NCI-H69 (cell line): ENCODE measurements at regions not wholly inside any gene's neighbourhood (a gene's known extent, or its start where the extent isn't known, plus 50 kb on each side); places are given as distances from the start of the nearest gene placed in this dataset.

Experiments
- DNase-seq: peaks from one replicate; lab custom pipeline; 2025; lab: John Stamatoyannopoulos, UW

DNA sequence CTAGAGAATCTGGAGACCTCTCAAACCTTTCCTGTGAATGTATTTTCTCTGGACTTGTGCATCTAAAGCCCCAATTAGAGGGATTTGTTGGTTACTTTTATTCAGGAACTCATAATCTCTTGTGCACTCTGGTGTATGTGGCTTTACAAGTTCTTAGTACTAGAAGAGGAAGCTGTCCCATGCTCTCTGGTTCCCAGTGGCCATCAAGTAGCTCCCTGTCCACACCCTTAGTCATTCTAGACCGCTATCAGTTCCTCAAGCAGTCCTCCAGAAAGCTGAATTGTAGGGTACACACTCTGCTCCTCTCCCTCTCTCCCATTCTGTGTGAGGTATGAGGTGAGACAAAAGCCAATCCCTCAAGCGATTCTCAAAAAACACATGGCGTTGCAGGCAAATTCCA lies 470.3 kb downstream of the PTPRC start:
- no peak for DNase-seq

DNA sequence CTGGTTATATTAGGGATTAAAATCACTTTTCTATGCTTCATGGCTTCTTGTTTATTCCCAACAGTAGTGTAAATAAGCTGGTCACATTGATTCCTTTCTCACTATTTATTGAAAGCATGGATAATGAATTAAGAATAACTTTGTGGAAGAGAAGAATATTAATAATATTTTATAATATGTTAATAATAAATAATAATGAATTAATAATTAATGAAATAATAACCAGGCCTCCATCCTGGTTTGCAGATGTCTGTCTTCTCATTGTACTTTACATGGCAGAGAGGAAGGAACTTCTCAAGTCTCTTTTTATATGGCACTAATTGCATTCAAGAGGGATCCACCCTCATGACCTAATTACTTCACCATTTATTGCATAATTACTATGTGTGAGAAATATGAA lies 473.5 kb downstream of the PTPRC start:
- no peak for DNase-seq

DNA sequence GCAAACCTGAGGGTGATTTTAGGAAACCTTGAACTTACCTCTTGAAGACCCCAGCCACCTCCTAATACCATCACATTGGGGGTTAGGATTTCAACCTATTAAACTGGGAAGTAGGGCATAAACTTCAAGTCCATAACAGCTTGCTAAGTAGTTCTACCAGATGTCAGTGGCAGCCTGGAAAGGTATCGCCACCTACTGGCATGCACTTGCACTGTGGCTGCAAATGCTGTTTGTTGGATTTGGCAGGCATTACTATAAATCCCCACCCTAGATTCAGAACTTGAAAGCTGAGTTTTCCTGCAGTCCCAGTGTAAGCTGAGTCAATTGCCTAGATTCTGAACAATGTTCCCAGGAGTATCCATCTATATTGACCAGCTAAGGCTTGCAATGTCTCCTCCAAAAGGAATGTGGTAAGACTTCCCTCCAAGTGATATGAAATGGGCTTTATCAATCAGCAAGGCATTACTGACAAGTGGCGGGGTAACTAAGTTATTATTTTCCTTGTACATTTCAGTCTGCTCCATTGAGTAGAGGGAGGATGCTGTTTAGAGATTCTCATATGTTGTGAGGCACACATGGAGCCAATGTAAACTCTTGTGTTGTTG lies 474.5 kb downstream of the PTPRC start:
- peak; percentile 83 for DNase-seq

DNA sequence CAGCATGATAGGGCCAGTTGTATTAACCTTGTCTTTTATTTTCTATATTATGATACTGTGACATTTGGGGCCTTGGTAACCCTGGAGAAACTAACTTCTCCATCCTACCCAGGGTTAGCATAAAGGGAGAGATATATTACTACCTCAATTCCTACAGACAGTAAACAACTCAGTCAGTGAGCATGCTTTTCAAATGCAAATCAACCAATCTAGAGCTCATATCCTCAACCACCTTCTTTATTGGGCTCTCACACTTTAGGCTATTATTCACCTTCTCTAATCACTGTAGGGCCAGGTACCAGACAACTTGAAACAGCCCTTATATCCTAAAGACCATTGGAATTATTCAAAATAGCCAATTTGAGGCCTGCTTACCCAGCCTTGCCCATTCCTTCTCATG lies 477.6 kb downstream of the PTPRC start:
- DNase-seq, result no peak

DNA sequence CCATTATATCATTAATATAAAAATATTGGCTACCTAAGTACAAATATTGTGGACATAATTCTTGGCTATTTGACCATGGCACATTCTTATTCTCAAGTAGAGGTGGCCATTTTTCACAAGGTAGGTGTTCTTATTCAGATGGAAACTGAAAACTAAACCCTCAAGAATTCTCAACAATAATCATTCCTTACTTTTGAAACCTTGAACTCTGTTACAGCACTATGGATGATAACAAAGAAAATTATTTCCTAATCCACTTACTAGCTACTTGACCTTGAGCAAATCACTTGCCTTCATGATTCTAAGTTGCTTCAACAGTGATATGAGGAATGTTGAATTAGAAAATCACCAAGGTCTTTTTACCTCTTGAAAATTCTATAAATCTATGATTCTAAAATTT lies 482.2 kb downstream of the PTPRC start:
- no peak for DNase-seq

DNA sequence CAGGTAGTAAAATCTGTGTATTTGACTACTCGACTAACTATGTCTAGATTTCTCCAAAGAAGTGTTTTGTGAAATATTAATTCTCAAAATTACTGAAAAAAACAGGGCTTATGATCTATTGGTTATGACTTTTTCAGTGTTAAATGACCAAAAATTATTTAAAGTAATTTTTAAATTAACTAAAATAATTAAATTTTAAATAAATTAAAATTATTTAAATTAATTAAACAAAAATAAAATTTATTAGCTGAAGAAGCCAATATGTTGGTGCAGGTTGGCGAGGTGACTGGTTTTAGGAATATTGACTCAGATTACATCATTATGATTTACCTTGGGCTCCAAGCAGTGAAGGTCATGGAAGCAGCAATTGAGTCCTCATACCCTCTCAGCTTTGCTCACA lies 483.2 kb downstream of the PTPRC start:
- peak; percentile 18 for DNase-seq

DNA sequence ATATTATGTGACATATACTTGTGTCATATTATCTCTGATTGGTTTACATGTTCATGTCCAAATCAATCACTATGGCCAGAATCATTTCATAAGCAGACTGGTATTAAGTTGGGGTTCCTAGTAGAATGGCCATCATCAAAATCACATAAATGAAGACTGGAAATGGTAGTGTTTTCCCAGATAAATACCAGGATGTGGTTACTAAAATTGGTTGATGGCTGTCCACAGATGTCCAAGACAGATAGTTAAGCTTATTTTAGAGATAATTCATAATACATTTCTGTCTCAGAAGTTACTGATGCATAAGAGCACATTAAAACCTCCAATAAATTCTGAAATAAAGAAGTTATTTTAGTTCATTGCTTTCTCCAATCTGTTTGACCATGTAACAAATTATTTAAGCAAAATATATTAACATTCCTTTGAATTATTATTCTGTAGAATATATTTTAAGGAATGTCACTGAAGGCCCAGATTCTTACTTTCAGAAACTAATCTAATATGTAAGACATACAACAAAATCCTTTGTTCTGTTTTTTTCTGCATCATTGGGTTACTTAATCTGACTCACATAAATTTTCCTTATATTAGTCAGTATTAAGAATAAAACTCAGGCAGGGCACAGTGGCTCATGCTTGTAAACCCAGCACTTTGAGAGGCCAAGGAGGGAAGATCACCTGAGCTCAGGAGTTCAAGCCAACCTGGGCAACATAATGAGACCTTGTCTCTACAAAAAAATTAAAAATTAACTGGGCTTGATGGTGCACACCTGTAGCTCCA lies 483.9 kb downstream of the PTPRC start:
- no peak for DNase-seq

DNA sequence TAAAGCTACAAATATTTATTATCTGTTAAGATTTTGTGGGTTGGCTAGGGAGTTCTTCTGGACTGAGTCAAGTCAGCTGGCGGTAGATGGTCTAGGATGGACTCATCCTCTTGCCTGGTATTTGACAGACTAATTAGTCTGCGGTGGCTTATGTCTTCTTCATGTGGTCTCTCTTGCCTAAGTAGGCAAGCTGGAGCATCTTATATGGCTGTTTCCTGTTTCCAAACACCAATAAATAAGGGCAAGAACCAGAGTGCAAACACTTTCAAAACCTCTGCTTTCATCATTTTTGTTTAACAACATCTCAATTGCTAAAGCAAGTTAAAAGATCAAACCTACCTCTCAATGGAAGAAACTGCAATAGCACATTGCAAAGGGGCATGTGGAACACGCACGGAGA lies 484.8 kb downstream of the PTPRC start:
- DNase-seq, result no peak

DNA sequence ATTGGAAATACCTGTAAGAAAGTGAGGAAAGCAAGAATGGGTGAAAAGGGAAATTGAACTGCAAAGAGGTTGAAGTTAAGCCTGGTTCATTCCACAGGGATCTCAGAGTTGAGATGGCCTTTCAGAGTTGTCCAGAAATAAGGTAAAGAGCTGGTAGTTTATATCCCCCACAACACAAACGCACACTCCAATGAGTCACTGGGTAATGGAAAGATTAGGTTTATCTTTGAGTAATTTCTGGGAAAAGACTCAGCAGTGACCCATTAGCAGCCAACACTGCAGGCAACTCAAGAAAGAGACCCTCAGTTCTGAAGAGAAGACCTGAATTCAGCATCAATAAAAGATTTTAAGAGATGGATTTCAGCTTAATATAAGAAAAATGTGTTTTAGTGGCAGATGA lies 485.5 kb downstream of the PTPRC start:
- no peak for DNase-seq

DNA sequence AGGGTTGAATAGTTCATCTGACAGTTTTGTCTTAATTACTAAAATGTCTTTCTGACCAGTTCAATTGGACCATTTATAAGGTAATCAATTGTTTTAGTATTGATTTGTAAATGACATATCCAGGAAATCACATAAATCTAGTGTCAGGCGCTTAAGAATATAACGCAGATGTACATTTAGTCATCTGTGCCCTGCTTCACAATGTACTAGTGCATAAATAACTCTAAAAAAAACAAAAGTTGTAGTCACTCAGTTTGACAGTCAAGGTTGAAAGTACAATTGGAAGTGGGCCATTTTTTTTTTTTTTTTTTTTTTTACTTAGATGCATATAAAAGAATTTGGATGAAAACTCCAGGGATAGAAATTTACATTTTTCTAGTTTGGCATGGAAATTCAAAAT lies 490.4 kb downstream of the PTPRC start:
- no peak for DNase-seq

DNA sequence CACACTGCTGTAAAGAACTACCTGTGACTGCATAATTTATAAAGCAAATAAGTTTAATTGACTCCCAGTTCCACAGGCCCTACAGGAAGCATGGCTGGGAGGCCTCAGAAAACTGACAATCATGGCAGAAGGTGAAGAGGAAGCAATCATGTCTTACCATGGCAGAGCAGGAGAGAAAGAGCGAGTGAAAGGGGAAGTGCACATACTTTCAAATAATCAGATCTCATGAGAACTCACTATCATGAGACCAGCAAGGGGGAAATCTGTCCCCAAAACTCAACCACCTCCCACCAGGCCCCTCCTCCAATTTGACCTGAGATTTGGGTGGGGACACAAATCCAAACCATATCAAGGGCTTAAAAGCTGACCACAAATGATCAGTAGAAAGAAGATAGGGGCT lies 493.2 kb downstream of the PTPRC start:
- peak; percentile 30 for DNase-seq

DNA sequence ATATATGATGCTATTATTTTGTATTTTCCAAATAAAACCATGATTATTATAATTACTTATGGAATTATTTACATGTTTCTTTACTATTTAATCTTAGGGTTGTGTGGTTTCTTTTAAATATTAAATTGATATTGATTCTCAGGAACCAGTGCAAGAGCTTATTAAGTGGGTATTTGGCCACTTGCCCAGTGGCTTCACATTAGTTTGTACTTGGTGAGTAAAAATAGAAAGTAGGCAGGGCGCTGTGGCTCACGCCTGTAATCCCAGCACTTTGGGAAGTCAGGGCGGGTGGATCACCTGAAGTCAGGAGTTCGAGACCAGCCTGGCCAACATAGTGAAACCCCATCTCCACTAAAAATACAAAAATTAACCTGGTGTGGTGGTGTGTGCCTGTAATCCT lies 497.1 kb downstream of the PTPRC start:
- DNase-seq, result peak; percentile 43

DNA sequence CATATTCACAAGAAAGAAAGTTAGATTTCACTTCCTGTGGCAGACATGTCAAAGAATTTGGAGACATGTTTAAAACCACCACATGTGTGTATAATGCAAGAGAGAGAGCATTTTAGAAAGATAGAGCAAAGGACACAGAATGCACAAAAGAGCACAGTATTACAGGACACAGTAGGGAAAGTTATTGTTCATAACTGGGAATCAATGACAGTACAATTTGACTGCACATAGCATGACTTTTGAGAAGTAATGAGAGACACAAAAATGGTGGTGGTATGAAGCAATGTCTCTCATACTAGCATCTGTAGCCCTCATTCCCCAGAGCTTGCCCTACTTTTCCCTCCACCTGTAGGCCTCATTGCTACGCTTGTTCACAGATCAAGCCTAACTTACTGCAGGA lies 499.2 kb downstream of the PTPRC start:
- no peak for DNase-seq

DNA sequence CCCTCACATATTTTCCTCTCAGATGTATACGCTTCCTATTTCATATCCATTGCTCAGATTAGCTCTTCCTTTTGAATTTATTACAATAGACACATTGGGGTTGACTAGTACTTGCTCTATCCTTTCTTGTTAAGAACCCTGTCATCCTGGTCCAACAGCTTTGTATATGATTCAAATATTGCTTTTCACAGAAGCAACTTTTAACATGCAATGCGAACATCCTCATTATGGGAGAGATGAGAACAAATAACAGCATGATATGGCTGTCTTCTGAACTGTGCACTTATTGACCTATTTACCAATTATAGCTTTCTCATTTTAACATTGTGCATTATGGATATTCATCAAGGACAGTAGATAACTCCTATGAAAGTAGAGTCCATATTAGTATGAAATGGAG lies 510.8 kb downstream of the PTPRC start:
- no peak for DNase-seq

DNA sequence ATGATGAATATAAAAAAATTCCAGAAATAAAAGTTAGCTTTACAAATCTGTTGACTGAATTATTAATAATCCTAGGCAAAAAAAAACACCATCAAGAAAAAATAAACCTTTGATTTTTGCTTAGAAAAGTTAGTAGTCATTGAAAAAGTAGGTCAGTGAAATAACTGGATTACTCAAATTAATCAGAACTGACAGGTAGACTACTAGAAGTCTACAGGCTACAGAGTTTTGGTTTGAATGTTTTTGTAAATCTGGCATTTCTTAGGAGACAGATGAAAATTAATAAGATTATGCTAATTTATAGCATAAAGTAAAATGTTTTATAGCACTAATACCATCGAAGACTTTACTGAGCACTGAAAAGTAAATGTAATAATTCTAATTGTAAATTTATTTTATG lies 511.9 kb downstream of the PTPRC start:
- DNase-seq, result no peak

DNA sequence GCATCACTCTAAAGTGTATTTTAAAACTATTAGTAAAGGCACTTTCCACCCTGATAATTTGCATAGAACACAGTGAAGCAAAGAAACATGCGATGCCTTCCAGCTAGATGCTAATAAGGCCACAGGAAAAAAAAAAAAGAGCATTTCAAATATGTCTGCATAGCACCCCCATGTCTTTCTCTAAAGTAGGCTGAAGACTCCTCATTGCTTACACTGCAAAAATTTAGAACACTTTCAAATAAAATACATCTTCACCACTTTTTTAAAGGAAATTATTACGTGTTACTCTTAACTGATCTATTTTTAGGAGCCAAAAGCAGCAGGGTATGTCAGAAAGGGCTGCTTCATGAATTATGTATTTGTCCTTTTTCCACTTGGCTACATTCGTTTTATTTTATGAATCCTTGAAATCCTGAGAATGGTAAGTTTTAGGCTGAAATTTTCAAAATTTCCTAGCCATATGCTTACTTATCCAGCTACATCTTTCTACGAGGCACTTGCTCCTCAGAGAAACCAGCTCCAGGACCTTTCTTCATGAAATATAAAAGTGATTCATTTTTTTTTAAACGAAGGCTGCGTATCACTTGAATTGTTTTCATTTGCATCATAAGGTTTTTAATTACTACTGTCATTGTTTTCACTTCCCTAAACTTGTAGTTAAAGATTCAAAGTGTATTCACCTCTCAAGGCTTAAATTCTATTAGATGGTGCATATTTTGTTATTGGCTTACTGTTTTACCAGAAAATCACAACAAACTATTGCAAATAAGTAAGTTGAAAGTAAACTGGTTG lies 513.0 kb downstream of the PTPRC start:
- no peak for DNase-seq

DNA sequence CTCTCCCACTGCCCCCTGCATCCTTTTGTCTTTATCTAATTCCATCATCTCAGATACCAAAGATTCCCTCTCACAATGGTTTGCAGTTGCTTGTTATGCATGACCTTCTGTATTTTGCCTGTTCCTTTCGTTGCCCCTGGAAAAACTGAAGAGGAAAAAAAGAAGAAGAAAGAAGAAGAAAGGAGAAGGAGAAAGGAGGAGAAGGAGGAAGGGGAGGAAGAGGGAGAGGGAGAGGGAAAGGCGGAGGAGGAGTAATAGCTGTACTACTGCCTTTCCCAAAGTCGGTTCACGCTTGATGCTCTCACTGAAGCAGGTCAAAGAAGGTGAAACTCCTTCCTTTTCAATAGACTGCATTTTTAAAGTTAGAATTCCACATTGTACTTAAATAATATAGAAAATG lies 513.8 kb downstream of the PTPRC start:
- no peak for DNase-seq

DNA sequence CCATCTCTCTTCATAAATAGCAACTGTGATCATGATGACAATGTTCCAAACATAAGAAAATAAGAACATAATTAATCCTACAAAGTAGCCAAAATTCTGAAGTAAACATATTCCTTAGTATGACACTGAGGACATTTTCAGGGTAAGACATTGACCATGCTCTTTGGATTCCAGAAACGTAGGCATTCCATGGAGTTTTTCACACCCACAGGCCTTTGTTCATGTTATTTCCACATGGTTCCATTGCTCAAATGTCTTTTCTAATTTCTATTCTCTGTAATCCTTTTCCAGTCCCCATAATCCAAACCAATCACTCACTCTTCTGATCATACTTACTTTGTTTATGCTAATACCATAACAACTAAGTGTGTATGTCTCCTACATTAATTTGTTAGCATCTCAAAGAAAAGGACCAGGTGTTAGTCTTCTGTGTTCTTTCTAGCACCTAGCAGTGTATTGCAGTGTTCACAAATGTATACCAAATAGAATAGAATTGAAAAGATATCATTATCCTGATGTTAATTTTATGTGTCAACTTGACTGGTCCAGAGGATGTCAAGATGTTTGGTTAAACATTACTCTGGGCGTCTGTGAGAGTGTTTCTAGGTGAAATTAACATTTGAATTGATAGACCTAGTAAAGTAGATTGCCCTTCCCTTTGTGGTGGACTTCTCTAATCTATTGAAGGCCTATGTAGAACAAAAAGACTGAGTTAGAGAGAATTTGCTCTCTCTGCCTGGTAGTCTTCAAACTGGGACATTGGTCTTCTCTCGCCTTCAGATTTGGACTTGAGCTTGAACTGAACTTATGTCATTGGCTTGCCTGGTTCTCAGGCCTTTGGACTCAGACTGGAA lies 516.6 kb downstream of the PTPRC start:
- no peak for DNase-seq

DNA sequence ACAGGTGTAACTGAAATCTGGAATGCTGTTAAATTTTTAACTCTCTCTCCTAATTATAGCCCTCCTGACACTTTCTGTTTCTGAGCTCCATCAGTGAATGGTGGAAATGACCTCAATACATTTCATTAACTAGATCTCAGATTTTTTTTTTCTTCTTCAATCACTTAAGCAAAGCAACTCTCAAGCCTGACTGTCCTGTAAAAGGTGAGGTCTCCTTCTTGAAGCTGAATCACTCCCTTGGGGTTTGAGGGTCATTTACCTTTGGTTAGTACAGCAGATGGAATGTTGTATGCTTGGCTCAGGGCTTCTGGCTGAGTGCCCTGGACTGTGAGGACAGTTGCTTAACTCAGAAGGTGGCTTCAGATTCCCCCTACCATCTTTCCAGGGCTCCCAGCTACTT lies 518.7 kb downstream of the PTPRC start:
- peak; percentile 96 for DNase-seq

DNA sequence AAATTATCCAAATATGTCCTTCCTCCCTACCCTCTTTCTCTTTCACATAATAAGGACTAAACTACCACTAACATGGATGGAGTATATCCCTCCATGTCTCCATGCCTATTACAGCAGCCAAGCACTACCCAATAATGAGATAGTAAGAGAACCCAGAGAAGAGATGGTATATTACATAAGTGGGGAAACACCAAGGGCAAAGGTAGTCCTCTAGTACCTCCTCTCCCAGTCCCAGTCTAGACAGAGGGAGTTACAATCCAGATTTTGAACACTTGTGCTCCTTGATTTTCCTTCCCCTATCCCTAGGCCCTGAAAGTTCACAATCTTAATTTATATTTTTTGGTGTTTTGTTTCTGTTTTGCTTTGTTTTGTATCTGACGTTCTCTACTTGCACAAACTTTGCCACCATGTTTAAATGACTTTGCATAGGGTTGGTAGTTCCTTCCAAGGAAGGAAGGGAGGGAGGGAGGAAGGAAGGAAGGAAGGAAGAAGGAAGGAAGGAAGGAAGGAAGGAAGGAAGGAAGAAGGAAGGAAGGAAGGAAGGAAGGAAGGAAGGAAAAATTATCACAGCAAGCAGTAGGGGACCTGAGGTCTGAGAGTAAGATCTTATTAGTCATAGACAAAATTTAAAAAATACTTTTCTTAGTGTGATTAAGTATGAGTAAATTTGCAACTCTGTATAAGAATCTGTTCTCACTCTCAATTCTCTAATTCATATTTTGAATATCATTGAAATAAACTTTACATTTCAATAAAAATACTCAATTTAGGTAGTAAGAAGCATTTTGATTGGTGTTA lies 521.9 kb downstream of the PTPRC start:
- no peak for DNase-seq

DNA sequence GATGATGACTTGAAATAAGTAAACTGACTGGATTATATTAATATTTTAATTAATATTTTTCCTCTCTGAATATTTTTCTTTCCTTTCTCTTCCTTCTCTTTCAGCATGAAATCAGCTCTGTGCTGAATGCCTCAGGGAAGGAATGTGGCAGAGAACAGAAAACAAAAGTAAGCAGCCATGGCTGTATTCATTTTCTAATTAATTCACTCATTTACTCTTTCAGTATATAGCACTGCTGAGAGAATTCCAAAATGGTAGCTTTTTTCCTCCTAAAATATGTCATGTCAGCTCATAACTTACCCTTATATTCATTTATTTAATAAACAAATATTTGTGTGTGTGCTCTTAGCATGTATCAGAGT lies 522.5 kb downstream of the PTPRC start:
- DNase-seq, result no peak
